Liver (tissue), 8 donors: ENCODE measurements at regions not wholly inside any gene's neighbourhood (a gene's known extent, or its start where the extent isn't known, plus 50 kb on each side); places are given as distances from the start of the nearest gene placed in this dataset.

ENCODE experiments used
- DNase-seq: peaks from one replicate; pipeline ENCODE4 v3.0.0-alpha.2; 2017; ENCODE audit warnings: low spot score
- H3K27ac ChIP-seq, 2 donors: one replicate each; pipeline ENCODE4 v1.7.0; 2013; ENCODE audit warnings: inconsistent platforms in 2 of 2, low read length in 2 of 2, control low read depth in 1 of 2, low read depth in 1 of 2, mild to moderate bottlenecking in 1 of 2
- H3K27me3 ChIP-seq, 4 donors: one replicate each; pipeline versions ENCODE4 v1.6.1 to v1.7.0; 2013; ENCODE audit warnings: low read length in 3 of 4, inconsistent platforms in 1 of 4, mild to moderate bottlenecking in 1 of 4, moderate library complexity in 1 of 4; ENCODE audit not compliant: control insufficient read depth in 4 of 4, insufficient read depth in 4 of 4
- H3K36me3 ChIP-seq, 4 donors: one replicate each; pipeline versions ENCODE4 v1.6.1 to v1.7.0; 2013; ENCODE audit warnings: low read length in 3 of 4, mild to moderate bottlenecking in 3 of 4, low read depth in 1 of 4, moderate library complexity in 1 of 4; ENCODE audit not compliant: control insufficient read depth in 4 of 4, insufficient read depth in 3 of 4
- H3K4me1 ChIP-seq, 4 donors: one replicate each; pipeline versions ENCODE4 v1.6.1 to v1.7.0; 2013; ENCODE audit warnings: low read length in 3 of 4, mild to moderate bottlenecking in 3 of 4, moderate library complexity in 1 of 4; ENCODE audit not compliant: control insufficient read depth in 4 of 4, insufficient read depth in 4 of 4
- H3K4me3 ChIP-seq, 3 donors: one replicate each; pipeline versions ENCODE4 v1.6.1 to v1.7.0; 2013; ENCODE audit warnings: low read length in 3 of 3, control low read depth in 1 of 3, low read depth in 1 of 3, mild to moderate bottlenecking in 1 of 3
- H3K9ac ChIP-seq, 2 donors: one replicate each; pipeline ENCODE4 v1.7.0; 2013; ENCODE audit warnings: low read length in 2 of 2, mild to moderate bottlenecking in 2 of 2, moderate library complexity in 2 of 2, control low read depth in 1 of 2, low read depth in 1 of 2
- H3K9me3 ChIP-seq, 4 donors: one replicate each; pipeline versions ENCODE4 v1.6.1 to v1.7.0; 2013; ENCODE audit warnings: low read length in 3 of 4; ENCODE audit not compliant: control insufficient read depth in 4 of 4
- ATF3 ChIP-seq: IDR thresholded peaks from 2 replicates; pipeline ENCODE4 v1.6.1; 2016; ENCODE audit warnings: antibody characterized with exemption
- CTCF ChIP-seq: fragments of 150-350 bp; IDR thresholded peaks from 2 replicates; pipeline ENCODE4 v1.5.1; 2017; ENCODE audit warnings: improper control_type of control experiment, low read depth, low read length; ENCODE audit not compliant: missing input control
- EGR1 ChIP-seq, 2 donors: IDR thresholded peaks; 2 replicates each; pipeline ENCODE4 v1.6.1; 2016 to 2018; ENCODE audit warnings: antibody characterized with exemption in 2 of 2, low read depth in 2 of 2
- FOXA1 ChIP-seq: IDR thresholded peaks from 2 replicates; pipeline ENCODE4 v1.6.1; 2016; ENCODE audit warnings: antibody characterized with exemption
- FOXA2 ChIP-seq: IDR thresholded peaks from 2 replicates; pipeline ENCODE4 v1.6.1; 2016; ENCODE audit warnings: antibody characterized with exemption
- GABPA ChIP-seq, 2 donors: IDR thresholded peaks in 1 of 2; conservative IDR thresholded peaks in 1 of 2; 2 replicates each; pipeline ENCODE4 v1.6.1; 2016; ENCODE audit warnings: antibody characterized with exemption in 2 of 2, mild to moderate bottlenecking in 1 of 2, moderate library complexity in 1 of 2
- HNF4A ChIP-seq, 2 donors: conservative IDR thresholded peaks; 2 replicates each; pipeline ENCODE4 v1.6.1; 2016; ENCODE audit warnings: antibody characterized with exemption in 2 of 2, mild to moderate bottlenecking in 2 of 2
- HNF4G ChIP-seq: IDR thresholded peaks from 2 replicates; pipeline ENCODE4 v1.6.1; 2016; ENCODE audit warnings: antibody characterized with exemption
- JUND ChIP-seq, 2 donors: IDR thresholded peaks; 2 replicates each; pipeline ENCODE4 v1.6.1; 2016; ENCODE audit warnings: antibody characterized with exemption in 2 of 2
- MAX ChIP-seq: IDR thresholded peaks from 2 replicates; pipeline ENCODE4 v1.6.1; 2016; ENCODE audit warnings: antibody characterized with exemption
- NR2F2 ChIP-seq: IDR thresholded peaks from 2 replicates; pipeline ENCODE4 v1.6.1; 2016; ENCODE audit warnings: antibody characterized with exemption
- RAD21 ChIP-seq, 2 donors: IDR thresholded peaks; 2 replicates each; pipeline ENCODE4 v1.6.1; 2016; ENCODE audit warnings: antibody characterized with exemption in 2 of 2, mild to moderate bottlenecking in 2 of 2
- REST ChIP-seq: IDR thresholded peaks from 2 replicates; pipeline ENCODE4 v1.6.1; 2016; ENCODE audit warnings: antibody characterized with exemption, mild to moderate bottlenecking
- RXRA ChIP-seq, 2 donors: IDR thresholded peaks; 2 replicates each; pipeline ENCODE4 v1.6.1; 2017 to 2018; ENCODE audit warnings: antibody characterized with exemption in 2 of 2, mild to moderate bottlenecking in 1 of 2
- SP1 ChIP-seq: IDR thresholded peaks from 2 replicates; pipeline ENCODE4 v1.6.1; 2018; ENCODE audit warnings: antibody characterized with exemption, mild to moderate bottlenecking
- TAF1 ChIP-seq: conservative IDR thresholded peaks from 2 replicates; pipeline ENCODE4 v1.6.1; 2016; ENCODE audit warnings: antibody characterized with exemption, mild to moderate bottlenecking
- YY1 ChIP-seq: IDR thresholded peaks from 2 replicates; pipeline ENCODE4 v1.6.1; 2016; ENCODE audit warnings: antibody characterized with exemption, mild to moderate bottlenecking
- ZBTB33 ChIP-seq: IDR thresholded peaks from 2 replicates; pipeline ENCODE4 v1.6.1; 2016; ENCODE audit warnings: antibody characterized with exemption
- WGBS: extraction: QIAGEN DNeasy Blood & Tissue Kit; methylation state at CpG from one replicate; pipeline ENCODE4 v1.1.7; 2013; 5-methylcytosine and 5-hydroxymethylcytosine counted together
- donor health status: healthy.
- donor health status: healthy.
- donor health status: healthy.
- donor health status: healthy.
- donor health status: healthy.

- Histone ChIP-seq H3K4me1 (no peaks in the 10 kb centered on the region), H3K36me3 (no peaks in the 10 kb centered on the region), H3K9me3 (no peaks in the 10 kb centered on the region), H3K9ac (no peak overlapping the region), H3K27me3 (no peaks in the 10 kb centered on the region), H3K27ac (no peak overlapping the region), H3K4me3 (no peak overlapping the region)
- WGBS = 63% methylated on average over 3 of the region's 3 CpGs
- DNase-seq = no peak
- no peak for TF ChIP-seq HNF4G
- TF ChIP-seq HNF4A (conservative IDR thresholded peaks at IDR 0.05) = no peak
- TF ChIP-seq JUND (IDR thresholded peaks at IDR 0.05) = no peak
- TF ChIP-seq MAX = no peak
- no peak for TF ChIP-seq TAF1
- TF ChIP-seq REST = no peak
- TF ChIP-seq ATF3 = no peak
- TF ChIP-seq NR2F2 = no peak
- TF ChIP-seq FOXA1 = no peak
- TF ChIP-seq EGR1 (IDR thresholded peaks at IDR 0.05; ENCODE audit: low read depth in 2 of 2) = no peak
- TF ChIP-seq CTCF = no peak
- no peak for TF ChIP-seq YY1
- no peak for TF ChIP-seq SP1
- TF ChIP-seq ZBTB33 = no peak
- no peak for TF ChIP-seq RXRA (IDR thresholded peaks at IDR 0.05)
- no peak for TF ChIP-seq RAD21 (IDR thresholded peaks at IDR 0.05)
- no peak for TF ChIP-seq GABPA (IDR thresholded peaks at IDR 0.05 in 1 of 2, conservative IDR thresholded peaks at IDR 0.05 in 1 of 2)
- TF ChIP-seq FOXA2 = no peak
These were observed 336.5 kb upstream of the MMADHC start for GRCh38 chr2:149924028-149924427.
